Spleen (tissue), 11 donors: ENCODE measurements at regions not wholly inside any gene's neighbourhood (a gene's known extent, or its start where the extent isn't known, plus 50 kb on each side); places are given as distances from the start of the nearest gene placed in this dataset.

ENCODE experiments used
- DNase-seq: peaks from one replicate; pipeline ENCODE4 v3.0.0-alpha.2; 2020
- H3K27ac ChIP-seq, 8 donors: fragments of 200-600 bp; sonication (generic) in 7 of 8; 1 replicate in 4 of 8; 2 replicates in 4 of 8; pipeline versions ENCODE4 v1.5.0 to v1.8.0; 2016 to 2021; ENCODE audit warnings: inconsistent platforms in 4 of 8, mild to moderate bottlenecking in 4 of 8, moderate library complexity in 1 of 8
- H3K27me3 ChIP-seq, 7 donors: fragments of 200-600 bp; sonication (generic) in 6 of 7; replicated peaks in 1 of 7; 1 replicate in 4 of 7; 2 replicates in 3 of 7; pipeline versions ENCODE4 v1.5.0 to v1.8.0; 2016 to 2021; ENCODE audit warnings: inconsistent platforms in 3 of 7, mild to moderate bottlenecking in 1 of 7
- H3K36me3 ChIP-seq, 6 donors: fragments of 200-600 bp; sonication (generic) in 5 of 6; 1 replicate in 4 of 6; 2 replicates in 2 of 6; pipeline versions ENCODE4 v1.5.0 to v1.8.0; 2016 to 2021; ENCODE audit warnings: inconsistent platforms in 2 of 6
- H3K4me1 ChIP-seq, 6 donors: fragments of 200-600 bp; sonication (generic) in 5 of 6; 1 replicate in 3 of 6; 2 replicates in 3 of 6; pipeline versions ENCODE4 v1.5.0 to v1.8.0; 2016 to 2021; ENCODE audit warnings: inconsistent platforms in 3 of 6
- H3K4me3 ChIP-seq, 8 donors: fragments of 200-600 bp; sonication (generic) in 7 of 8; 1 replicate in 4 of 8; 2 replicates in 4 of 8; pipeline versions ENCODE4 v1.5.0 to v1.8.0; 2016 to 2021; ENCODE audit warnings: inconsistent platforms in 4 of 8, mild to moderate bottlenecking in 4 of 8, moderate library complexity in 2 of 8
- H3K9me3 ChIP-seq, 8 donors: fragments of 200-600 bp; sonication (generic) in 7 of 8; 1 replicate in 4 of 8; 2 replicates in 4 of 8; pipeline versions ENCODE4 v1.5.0 to v1.8.0; 2016 to 2021; ENCODE audit warnings: inconsistent platforms in 4 of 8
- CTCF ChIP-seq, 11 experiments: fragments of 200-600 bp in 7 of 11; fragments of 450-650 bp in 4 of 11; sonication (generic) in 4 of 11; IDR thresholded peaks in 8 of 11; conservative IDR thresholded peaks in 3 of 11; 1 replicate in 7 of 11; 2 replicates in 4 of 11; pipeline versions ENCODE4 v1.4.0 to v1.8.0; 2016 to 2021; ENCODE audit warnings: antibody characterized with exemption in 11 of 11, inconsistent platforms in 4 of 11, mild to moderate bottlenecking in 1 of 11
- POLR2A ChIP-seq, 3 donors: fragments of 450-650 bp; IDR thresholded peaks; one replicate each; pipeline ENCODE4 v1.5.1; 2017; ENCODE audit warnings: antibody characterized with exemption in 3 of 3, mild to moderate bottlenecking in 1 of 3
- POLR2AphosphoS5 ChIP-seq, 3 donors: sonication (generic); formaldehyde crosslinking; IDR thresholded peaks; one replicate each; pipeline ENCODE4 v1.5.1; 2017; ENCODE audit warnings: antibody characterized with exemption in 3 of 3
- WGBS, 5 donors: extraction: QIAGEN DNeasy Blood & Tissue Kit in 3 of 5; methylation state at CpG; one replicate each; pipeline versions ENCODE4 v1.1.5 to v1.1.7; 2013 to 2018; 5-methylcytosine and 5-hydroxymethylcytosine counted together
- intact Hi-C: fragments of 100-400 bp; cut with DNase I; formaldehyde crosslinking; loops from one replicate; pipeline ENCODE4 v1.15.0; 2023; ENCODE audit warnings: low total_unique reads
- donor health status: healthy with polysubstance abuse.
- donor health status: DM: no; HTN: no; CAD: no; lungs with moderate emphysema.
- donor health status: DM: no; HTN: no; CAD: no.
- donor health status: Bipolar disorder and iron deficiency.
- donor health status: healthy.
- donor health status: DM: no; HTN: no; CAD: no.
- donor health status: DM: yes; HTN: yes; CAD: no.

DNA sequence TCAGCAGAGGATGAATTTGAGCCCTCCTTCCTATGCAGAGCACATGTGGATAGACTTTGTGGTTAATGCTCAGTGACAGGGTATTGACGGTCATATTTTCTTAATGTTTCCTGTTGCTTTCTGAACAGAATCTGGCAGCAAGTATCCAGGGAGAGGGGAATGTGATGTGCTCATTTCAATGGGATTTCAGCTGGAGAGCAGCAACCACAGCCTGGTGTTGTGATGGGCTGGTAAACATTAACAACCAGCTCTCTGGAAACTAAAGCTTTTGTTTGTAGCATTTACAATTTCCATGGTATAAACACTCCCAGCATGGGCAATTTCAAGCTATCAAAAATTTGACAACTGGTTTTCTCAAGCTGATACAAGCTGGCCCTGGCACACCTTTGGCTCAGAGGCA lies 215.9 kb downstream of the SH2D4B start:
- TF ChIP-seq POLR2AphosphoS5 (IDR thresholded peaks at IDR 0.05), result no peak
- TF ChIP-seq CTCF (IDR thresholded peaks at IDR 0.05 in 8 of 11, conservative IDR thresholded peaks at IDR 0.05 in 3 of 11), result no peak
- TF ChIP-seq POLR2A (IDR thresholded peaks at IDR 0.05), result no peak
- intact Hi-C loops, result no loop called here
- WGBS, 5 donors, result 35 to 62% (median 43%) methylated on average over 1 of the region's 1 CpG
- Histone ChIP-seq H3K27ac (no peak overlapping the region), H3K4me3 (no peak overlapping the region), H3K9me3 (no peaks in the 10 kb centered on the region), H3K4me1 (no peaks in the 10 kb centered on the region), H3K36me3 (no peaks in the 10 kb centered on the region), H3K27me3 (peaks cover 0 to 6% (median 0%) of the 10 kb centered on the region in 7 donors)
- no peak for DNase-seq

- H3K27ac ChIP-seq, result no peak overlapping the region
- no peaks in the 10 kb centered on the region for H3K9me3 ChIP-seq
- H3K4me1 ChIP-seq, result no peaks in the 10 kb centered on the region
- H3K36me3 ChIP-seq, result no peaks in the 10 kb centered on the region
- H3K27me3 ChIP-seq, result peaks cover 0 to 6% (median 0%) of the 10 kb centered on the region in 7 donors
- whole genome bisulfite sequencing, 5 donors, result 73 to 90% (median 84%) methylated on average over 2 of the region's 2 CpGs
- DNase-seq, result no peak
- TF ChIP-seq POLR2AphosphoS5 (IDR thresholded peaks at IDR 0.05), result no peak
- TF ChIP-seq POLR2A (IDR thresholded peaks at IDR 0.05), result no peak
- TF ChIP-seq CTCF (IDR thresholded peaks at IDR 0.05 in 8 of 11, conservative IDR thresholded peaks at IDR 0.05 in 3 of 11), result no peak
- intact Hi-C loops, result no loop called here
- no peak overlapping the region for H3K4me3 ChIP-seq
Observed at GRCh38 chr10:80755893-80756292, 218.2 kb downstream of the SH2D4B start.

DNA sequence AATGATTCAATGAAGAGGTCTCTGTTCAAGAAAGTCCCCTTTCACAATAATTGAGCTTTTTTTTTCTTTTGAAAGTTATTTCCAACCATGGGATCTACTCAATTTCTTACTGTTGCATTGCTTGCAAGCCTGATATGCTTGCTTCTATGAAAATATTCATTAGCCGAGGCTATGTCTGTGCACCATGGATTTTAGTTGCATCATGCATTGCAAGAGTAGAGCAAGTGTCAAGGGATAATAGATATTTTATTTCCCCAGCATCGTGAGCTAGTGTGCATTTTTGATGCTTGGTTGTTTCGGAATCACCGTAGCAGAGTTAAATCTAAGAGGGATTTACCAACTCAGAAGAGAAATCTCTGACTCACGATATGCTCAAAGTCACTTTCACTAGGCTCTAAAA lies 222.0 kb downstream of the SH2D4B start:
- no peak for DNase-seq
- H3K27me3 ChIP-seq, result peaks cover 0 to 6% (median 0%) of the 10 kb centered on the region in 7 donors
- H3K4me3 ChIP-seq, result no peak overlapping the region
- intact Hi-C loops, result no loop called here
- 84 to 94% (median 90%) methylated on average over 5 of the region's 5 CpGs for WGBS, 5 donors
- no peak for TF ChIP-seq POLR2AphosphoS5 (IDR thresholded peaks at IDR 0.05)
- no peak for TF ChIP-seq CTCF (IDR thresholded peaks at IDR 0.05 in 8 of 11, conservative IDR thresholded peaks at IDR 0.05 in 3 of 11)
- no peak for TF ChIP-seq POLR2A (IDR thresholded peaks at IDR 0.05)
- no peaks in the 10 kb centered on the region for H3K4me1 ChIP-seq
- H3K36me3 ChIP-seq, result no peaks in the 10 kb centered on the region
- no peaks in the 10 kb centered on the region for H3K9me3 ChIP-seq
- H3K27ac ChIP-seq, result no peak overlapping the region

GRCh38 chr10:80760914-80761371 lies 223.2 kb downstream of the SH2D4B start:
- no peaks in the 10 kb centered on the region for H3K4me1 ChIP-seq
- H3K9me3 ChIP-seq, result no peaks in the 10 kb centered on the region
- H3K36me3 ChIP-seq, result no peaks in the 10 kb centered on the region
- TF ChIP-seq CTCF (IDR thresholded peaks at IDR 0.05 in 8 of 11, conservative IDR thresholded peaks at IDR 0.05 in 3 of 11) (no peak), POLR2AphosphoS5 (IDR thresholded peaks at IDR 0.05) (no peak), POLR2A (IDR thresholded peaks at IDR 0.05) (no peak)
- peaks cover 0 to under 1% (median 0%) of the 10 kb centered on the region in 7 donors for H3K27me3 ChIP-seq
- H3K27ac ChIP-seq, result no peak overlapping the region
- no peak overlapping the region for H3K4me3 ChIP-seq
- DNase-seq, result no peak
- WGBS, 5 donors, result 41 to 54% (median 44%) methylated on average over 2 of the region's 2 CpGs
- intact Hi-C loops, result no loop called here
